Activated CD8-positive, alpha-beta T cell treated with anti-CD3 and anti-CD28 coated beads, Interleukin-2, amount 10 ng/mL, durations not matched to agents 7 days and 5 days (primary cell): ENCODE measurements at regions not wholly inside any gene's neighbourhood (a gene's known extent, or its start where the extent isn't known, plus 50 kb on each side); places are given as distances from the start of the nearest gene placed in this dataset.

Experiments used
- ATAC-seq: fragments of 150-1000 bp; cut with Tn5 transposase; one replicate; pipeline ENCODE4 v1.10.0; 2021; ENCODE audit warnings: moderate library complexity
- CTCF ChIA-PET: fragments of 350-600 bp; sonication (Branson Sonifier 250); formaldehyde crosslinking; loops from one replicate; lab custom pipeline; 2021; ENCODE audit warnings: antibody characterized with exemption; lab: Charles Lee
- POLR2A ChIA-PET: fragments of 350-600 bp; sonication (Branson Sonifier 250); formaldehyde crosslinking; loops from one replicate; lab custom pipeline; 2021; ENCODE audit warnings: antibody characterized with exemption; lab: Charles Lee
- DNase-seq: peaks from one replicate; pipeline ENCODE4 v3.0.0-alpha.2; 2020
- H3K27ac Mint-ChIP-seq: one replicate; pipeline ENCODE4 v1.8.0; 2021; ENCODE audit warnings: mild to moderate bottlenecking, mixed read lengths
- H3K27me3 Mint-ChIP-seq: one replicate; pipeline ENCODE4 v1.8.0; 2021; ENCODE audit warnings: low read depth, mixed read lengths
- H3K36me3 Mint-ChIP-seq: one replicate; pipeline ENCODE4 v1.8.0; 2021; ENCODE audit warnings: low read depth, mixed read lengths
- H3K4me1 Mint-ChIP-seq: one replicate; pipeline ENCODE4 v1.8.0; 2021; ENCODE audit warnings: low read depth, mixed read lengths
- H3K4me3 Mint-ChIP-seq: one replicate; pipeline ENCODE4 v1.8.0; 2021; ENCODE audit warnings: mild to moderate bottlenecking, mixed read lengths
- H3K9me3 Mint-ChIP-seq: one replicate; pipeline ENCODE4 v1.8.0; 2022; ENCODE audit warnings: mixed read lengths; ENCODE audit not compliant: insufficient read depth

- H3K9me3 Mint-ChIP-seq, result no peaks in the 10 kb centered on the region
- no peak for DNase-seq
- H3K27me3 Mint-ChIP-seq, result no peaks in the 10 kb centered on the region
- ATAC-seq, result no peak
- ChIA-PET POLR2A (no interaction called here), CTCF (no interaction called here)
- H3K36me3 Mint-ChIP-seq, result no peaks in the 10 kb centered on the region
- no peak overlapping the region for H3K4me3 Mint-ChIP-seq
- H3K27ac Mint-ChIP-seq, result no peak overlapping the region
- no peaks in the 10 kb centered on the region for H3K4me1 Mint-ChIP-seq
These were observed 113.1 kb upstream of the ARHGAP42 start for GRCh38 chr11:100573911-100574513.

DNA sequence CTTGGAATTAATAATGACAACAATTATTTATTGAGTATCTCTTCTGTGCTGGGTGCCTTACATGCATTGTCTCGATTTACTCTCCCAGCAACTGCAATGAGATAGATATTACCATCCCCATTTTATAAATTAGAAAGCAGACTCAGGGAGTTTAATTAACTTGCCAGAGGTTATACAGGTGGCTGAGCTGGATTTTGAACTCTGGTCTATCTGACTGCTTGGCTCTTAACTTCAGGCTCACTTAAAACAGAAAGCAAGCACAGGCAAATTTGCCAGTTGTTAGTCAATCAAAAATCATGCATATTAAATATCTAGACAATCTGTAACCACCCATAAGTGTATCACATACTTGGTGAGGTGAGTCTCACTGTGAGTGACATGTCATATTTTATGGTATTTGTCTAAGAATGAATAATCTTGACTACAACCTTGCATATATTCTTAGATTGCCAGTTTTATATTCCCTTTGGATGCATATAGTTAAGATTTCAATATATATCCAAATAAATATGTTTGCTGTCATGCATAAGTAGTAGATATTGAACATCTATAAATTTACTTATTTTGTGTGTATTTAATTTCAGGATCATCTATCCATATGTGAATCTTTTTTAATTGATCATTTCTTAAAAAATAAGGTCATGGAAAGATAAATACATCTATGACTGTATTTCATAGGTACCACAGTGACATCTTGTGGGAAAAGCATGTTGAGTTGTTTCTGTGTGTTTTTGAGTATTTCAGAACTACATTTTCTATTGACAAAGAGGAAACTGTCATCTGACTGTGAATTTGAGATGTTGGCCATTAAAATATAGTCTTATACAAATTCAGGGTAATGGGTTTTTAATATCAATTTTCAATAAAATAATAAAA, 112.0 kb upstream of the ARHGAP42 start:
- ATAC-seq (no peak), DNase-seq (no peak)
- Mint-ChIP-seq H3K9me3 (no peaks in the 10 kb centered on the region), H3K27me3 (no peaks in the 10 kb centered on the region), H3K36me3 (no peaks in the 10 kb centered on the region), H3K4me1 (no peaks in the 10 kb centered on the region), H3K4me3 (no peak overlapping the region), H3K27ac (no peak overlapping the region)
- POLR2A ChIA-PET, result no interaction called here
- CTCF ChIA-PET, result no interaction called here

GRCh38 chr11:100575860-100576717, 111.0 kb upstream of the ARHGAP42 start:
- Mint-ChIP-seq H3K27me3 (no peaks in the 10 kb centered on the region), H3K4me3 (no peak overlapping the region), H3K4me1 (no peaks in the 10 kb centered on the region), H3K9me3 (no peaks in the 10 kb centered on the region), H3K27ac (no peak overlapping the region), H3K36me3 (no peaks in the 10 kb centered on the region)
- ChIA-PET CTCF (interaction anchor here (1.0 to 1.6 kb wide), 3 partner anchors 278 to 355 kb away, joined by 4 to 5 read pairs (median 4); no protein-coding TSS in a partner anchor), POLR2A (no interaction called here)
- peak; percentile 30 for DNase-seq
- peak; percentile 58 for ATAC-seq

DNA sequence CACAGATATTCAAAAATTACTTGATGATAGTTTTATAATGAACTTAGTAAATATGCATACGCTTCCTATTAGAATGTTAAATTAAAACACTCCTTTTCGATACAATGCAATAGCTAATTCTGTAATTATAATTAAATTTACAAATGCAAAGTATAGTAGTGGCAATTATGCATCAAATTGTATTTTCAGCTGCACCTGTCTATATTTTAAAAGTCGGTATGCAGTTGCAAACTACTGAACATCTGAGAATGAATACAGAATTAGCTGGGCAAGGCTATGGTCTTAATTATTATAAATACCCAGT, 110.4 kb upstream of the ARHGAP42 start:
- no peaks in the 10 kb centered on the region for H3K4me1 Mint-ChIP-seq
- POLR2A ChIA-PET, result no interaction called here

DNA sequence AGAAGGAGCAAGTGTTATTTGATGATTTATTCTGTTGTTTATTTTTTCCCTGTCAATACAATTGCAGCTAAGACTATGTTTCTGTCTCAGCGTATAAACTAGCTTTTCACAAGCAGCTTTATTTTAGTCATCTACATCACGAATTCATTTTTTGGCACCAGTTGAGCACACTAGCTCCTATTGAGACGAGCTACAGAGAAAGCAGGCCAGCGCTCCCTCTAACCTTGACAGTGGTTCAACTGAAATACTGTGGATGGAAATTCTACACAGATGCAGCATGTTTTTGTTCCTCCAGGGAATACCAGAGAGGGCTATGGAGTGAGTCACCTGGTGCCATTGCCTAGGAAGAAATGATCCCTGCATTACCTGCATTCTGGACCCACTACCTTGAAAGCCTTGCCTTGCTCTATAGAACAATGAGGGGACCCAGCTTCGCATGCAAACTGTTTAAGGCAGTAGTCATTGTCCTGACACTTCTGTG, 108.2 kb upstream of the ARHGAP42 start:
- ATAC-seq (no peak), DNase-seq (no peak)
- Mint-ChIP-seq H3K27ac (no peak overlapping the region), H3K4me3 (no peak overlapping the region), H3K36me3 (no peaks in the 10 kb centered on the region), H3K4me1 (no peaks in the 10 kb centered on the region), H3K27me3 (no peaks in the 10 kb centered on the region), H3K9me3 (no peaks in the 10 kb centered on the region)
- ChIA-PET CTCF (interaction anchor here (1.1 kb wide), 1 partner anchor 103 kb away, joined by 3 read pairs; no protein-coding TSS in a partner anchor), POLR2A (no interaction called here)

More for the DNA sequence above, 110.4 kb upstream of the ARHGAP42 start:
- H3K27me3 Mint-ChIP-seq, result no peaks in the 10 kb centered on the region
- H3K27ac Mint-ChIP-seq, result no peak overlapping the region
- no peak overlapping the region for H3K4me3 Mint-ChIP-seq
- ATAC-seq, result no peak
- no peak for DNase-seq
- H3K9me3 Mint-ChIP-seq, result no peaks in the 10 kb centered on the region
- no peaks in the 10 kb centered on the region for H3K36me3 Mint-ChIP-seq
- CTCF ChIA-PET, result interaction anchor here (1.0 to 1.6 kb wide), 3 partner anchors 278 to 354 kb away, joined by 4 to 5 read pairs (median 4); no protein-coding TSS in a partner anchor

GRCh38 chr11:100581318-100581717, 105.8 kb upstream of the ARHGAP42 start:
- DNase-seq, result no peak
- Mint-ChIP-seq H3K4me1 (no peaks in the 10 kb centered on the region), H3K9me3 (no peaks in the 10 kb centered on the region), H3K4me3 (no peak overlapping the region), H3K27ac (no peak overlapping the region), H3K27me3 (no peaks in the 10 kb centered on the region), H3K36me3 (no peaks in the 10 kb centered on the region)
- CTCF ChIA-PET, result interaction anchor here (1.2 kb wide), 1 partner anchor 349 kb away, joined by 3 read pairs; no protein-coding TSS in a partner anchor
- POLR2A ChIA-PET, result no interaction called here
- no peak for ATAC-seq

DNA sequence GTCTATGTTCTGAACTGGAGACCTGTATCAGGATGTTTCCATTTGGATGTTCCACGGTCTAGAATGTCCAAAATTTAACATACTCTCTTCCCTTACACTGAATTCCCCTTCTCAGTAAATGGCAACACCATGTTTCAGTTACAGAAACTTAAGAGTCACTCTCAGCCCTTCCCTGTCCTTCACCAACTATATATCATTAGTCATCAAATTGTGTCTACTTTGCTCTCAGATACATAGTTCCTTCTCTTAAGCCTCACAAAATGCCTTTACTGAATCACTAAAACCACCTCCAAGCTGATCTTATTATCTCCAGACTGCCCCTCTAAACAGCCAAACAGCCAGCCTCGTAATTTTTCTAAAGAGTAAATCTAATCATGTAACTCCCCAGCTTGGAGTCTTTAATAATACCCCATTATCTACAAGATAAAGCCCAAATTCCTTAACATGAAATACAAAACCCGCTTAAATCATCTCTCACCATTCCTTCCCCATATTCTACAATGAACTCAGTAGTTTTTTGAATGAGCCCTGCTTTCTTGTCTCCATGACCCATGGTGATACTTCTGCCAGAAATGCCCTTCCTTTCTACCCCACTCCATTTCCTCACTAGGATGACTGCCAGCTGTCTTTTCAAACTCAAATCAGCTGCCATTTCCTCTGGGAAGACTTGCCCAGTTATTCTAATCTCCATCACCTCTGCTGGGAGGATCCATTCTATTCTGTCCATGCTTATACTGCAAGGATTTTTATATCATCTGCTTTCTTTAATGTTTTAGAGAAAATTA, 102.7 kb upstream of the ARHGAP42 start:
- CTCF ChIA-PET, result no interaction called here
- ATAC-seq, result no peak

DNA sequence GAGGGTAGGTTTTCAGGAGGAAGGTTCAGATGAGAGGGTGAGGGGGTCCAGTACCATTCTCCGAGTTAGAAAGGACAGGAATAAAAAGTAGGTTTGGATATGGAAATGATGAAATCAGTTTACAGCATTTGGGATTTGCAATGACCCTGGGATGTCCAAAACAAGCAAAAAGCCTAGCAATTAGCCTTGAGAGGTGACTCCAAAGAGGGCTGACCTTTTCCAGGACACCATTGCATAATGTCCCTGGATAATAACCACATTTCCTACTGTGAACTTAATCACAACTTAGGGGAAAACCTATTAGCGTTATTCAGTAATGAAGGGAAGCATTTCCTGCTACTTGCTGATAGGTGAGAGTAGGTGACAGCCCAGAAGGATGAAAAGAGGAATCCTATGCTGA, 101.4 kb upstream of the ARHGAP42 start:
- ChIA-PET CTCF (no interaction called here), POLR2A (no interaction called here)
- H3K27me3 Mint-ChIP-seq, result no peaks in the 10 kb centered on the region
- no peaks in the 10 kb centered on the region for H3K36me3 Mint-ChIP-seq
- no peak for ATAC-seq
- DNase-seq, result no peak
- H3K9me3 Mint-ChIP-seq, result no peaks in the 10 kb centered on the region
- H3K4me1 Mint-ChIP-seq, result no peaks in the 10 kb centered on the region
- H3K4me3 Mint-ChIP-seq, result no peak overlapping the region
- H3K27ac Mint-ChIP-seq, result no peak overlapping the region

More for the DNA sequence above, 102.7 kb upstream of the ARHGAP42 start:
- H3K27ac Mint-ChIP-seq, result no peak overlapping the region
- POLR2A ChIA-PET, result no interaction called here
- H3K4me3 Mint-ChIP-seq, result no peak overlapping the region
- no peak for DNase-seq
- H3K27me3 Mint-ChIP-seq, result no peaks in the 10 kb centered on the region
- H3K9me3 Mint-ChIP-seq, result no peaks in the 10 kb centered on the region
- no peaks in the 10 kb centered on the region for H3K4me1 Mint-ChIP-seq
- H3K36me3 Mint-ChIP-seq, result no peaks in the 10 kb centered on the region

- H3K27me3 Mint-ChIP-seq, result no peaks in the 10 kb centered on the region
- CTCF ChIA-PET, result no interaction called here
- DNase-seq (no peak), ATAC-seq (no peak)
- no peak overlapping the region for H3K27ac Mint-ChIP-seq
- POLR2A ChIA-PET, result no interaction called here
- no peaks in the 10 kb centered on the region for H3K36me3 Mint-ChIP-seq
- no peaks in the 10 kb centered on the region for H3K4me1 Mint-ChIP-seq
- no peak overlapping the region for H3K4me3 Mint-ChIP-seq
- H3K9me3 Mint-ChIP-seq, result no peaks in the 10 kb centered on the region
These were observed 100.6 kb upstream of the ARHGAP42 start for GRCh38 chr11:100586361-100587101.

DNA sequence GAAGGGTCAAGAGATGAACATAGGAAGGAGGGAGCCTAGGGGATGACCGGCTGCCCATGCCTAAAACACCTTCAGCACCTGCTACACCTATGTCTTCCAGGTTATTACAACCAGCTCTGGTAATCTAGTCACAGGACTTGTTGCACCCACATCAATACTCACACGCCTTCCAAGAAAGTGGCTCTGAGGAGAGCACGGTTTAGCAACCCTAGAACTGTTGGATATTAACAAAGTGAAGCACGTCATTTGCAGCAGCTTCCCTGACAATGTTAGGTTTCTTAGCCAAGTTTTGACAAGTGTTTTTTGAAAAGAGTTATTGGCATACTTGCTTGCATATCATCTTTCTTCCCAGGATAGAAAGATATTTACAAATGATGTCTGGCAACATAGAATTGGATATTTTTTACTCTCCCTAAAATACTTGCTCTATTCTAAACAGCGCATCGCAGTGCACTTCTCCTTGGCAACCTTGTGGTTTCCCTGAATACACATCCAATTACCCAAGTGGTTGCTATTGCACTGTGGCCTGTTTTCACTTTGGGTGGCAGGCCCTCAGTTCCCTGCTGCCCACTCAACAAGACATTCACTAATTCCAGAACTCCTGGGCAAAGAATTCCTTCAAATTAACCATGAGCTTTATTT, 94.3 kb upstream of the ARHGAP42 start:
- no peaks in the 10 kb centered on the region for H3K36me3 Mint-ChIP-seq
- H3K9me3 Mint-ChIP-seq, result no peaks in the 10 kb centered on the region
- no peak for ATAC-seq
- no peaks in the 10 kb centered on the region for H3K4me1 Mint-ChIP-seq
- POLR2A ChIA-PET, result no interaction called here
- H3K27me3 Mint-ChIP-seq, result no peaks in the 10 kb centered on the region
- DNase-seq, result no peak
- H3K4me3 Mint-ChIP-seq, result no peak overlapping the region
- H3K27ac Mint-ChIP-seq, result no peak overlapping the region
- CTCF ChIA-PET, result no interaction called here
